HG02943 (cell line): ENCODE measurements at regions not wholly inside any gene's neighbourhood (a gene's known extent, or its start where the extent isn't known, plus 50 kb on each side); places are given as distances from the start of the nearest gene placed in this dataset.
"Not testable (repeated sequence)": the region's sequence is repeated elsewhere in the genome, so short reads cannot be mapped to it uniquely, and the experiment has no call there.

ENCODE experiments used
- ATAC-seq: cut with Tn5 transposase; IDR thresholded peaks from one replicate; pipeline ENCODE4 v1.9.1; 2021; ENCODE audit warnings: mild to moderate bottlenecking, low read depth, moderate library complexity; ENCODE audit not compliant: unreplicated experiment

- no peak for ATAC-seq
These were observed 51.0 kb downstream of the FHIP2A start for GRCh38 chr10:114872519-114873087.

DNA sequence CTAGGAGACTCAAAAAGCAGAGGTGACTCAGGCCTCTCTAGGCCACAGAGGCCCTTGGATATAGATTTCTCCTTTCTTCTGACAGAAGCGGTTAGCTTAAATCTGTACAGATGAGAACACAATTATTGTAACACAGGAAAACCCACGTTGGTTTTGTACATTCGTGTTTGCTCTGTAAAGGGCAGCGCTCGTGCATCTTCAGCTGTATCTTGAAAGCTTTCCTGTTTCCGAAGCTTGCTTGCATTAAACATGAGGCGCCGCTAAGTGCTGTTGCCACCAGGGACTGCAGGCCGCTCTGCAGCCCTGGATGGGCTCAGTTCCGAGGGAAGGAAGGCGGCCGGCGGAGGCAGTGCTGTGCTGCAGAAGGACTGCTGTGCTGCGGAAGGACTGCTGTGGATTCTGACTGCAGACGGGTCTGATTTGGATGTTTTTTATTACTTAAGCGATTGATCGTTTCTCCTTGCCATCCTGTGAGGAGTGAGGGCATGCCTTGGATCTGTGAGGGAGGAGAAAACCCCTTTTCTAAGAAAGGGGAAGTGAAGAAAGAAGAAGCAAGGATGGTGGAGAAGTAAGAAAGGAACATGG, 53.3 kb downstream of the FHIP2A start:
- no peak for ATAC-seq

- ATAC-seq, result not testable (repeated sequence)
These were observed 54.1 kb downstream of the FHIP2A start for GRCh38 chr10:114875590-114876081.

- ATAC-seq, result no peak
These were observed 54.6 kb downstream of the FHIP2A start for GRCh38 chr10:114876169-114876568.

DNA sequence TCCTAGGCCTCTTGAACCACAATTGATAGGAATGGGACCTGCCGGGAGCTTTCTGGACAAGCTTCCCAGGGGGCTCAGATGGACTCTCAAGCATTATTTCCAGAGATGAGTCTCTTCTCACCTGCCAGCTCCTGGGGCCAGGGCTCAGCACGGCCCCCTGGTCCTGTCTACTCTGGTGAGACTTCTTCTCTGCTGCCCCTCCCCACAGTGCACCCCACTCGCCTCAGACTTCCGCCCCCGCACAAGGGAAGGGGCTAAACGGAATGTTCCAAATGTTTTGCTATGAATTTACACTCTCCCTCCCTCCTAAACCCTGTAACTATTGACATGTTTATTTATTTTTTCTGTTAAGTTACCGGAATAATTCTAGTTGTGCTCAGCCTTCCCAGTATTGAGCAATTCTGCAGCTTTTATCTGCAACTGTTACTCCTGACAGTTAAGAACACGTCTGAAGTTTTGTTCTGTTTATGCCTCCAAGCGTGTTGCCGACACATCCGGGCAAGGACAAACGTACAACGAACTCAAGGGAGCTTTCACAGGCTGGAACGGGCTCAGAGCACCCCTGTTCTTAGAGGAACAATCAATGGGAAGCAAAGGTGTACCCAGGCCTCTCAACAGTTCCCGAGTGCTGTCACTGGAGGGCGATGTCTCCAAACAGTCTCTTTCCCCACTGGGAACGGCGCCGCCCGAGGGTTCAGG, 55.2 kb downstream of the FHIP2A start:
- peak; percentile 66 for ATAC-seq

- no peak for ATAC-seq
These were observed 55.7 kb downstream of the FHIP2A start for GRCh38 chr10:114877301-114877644.

DNA sequence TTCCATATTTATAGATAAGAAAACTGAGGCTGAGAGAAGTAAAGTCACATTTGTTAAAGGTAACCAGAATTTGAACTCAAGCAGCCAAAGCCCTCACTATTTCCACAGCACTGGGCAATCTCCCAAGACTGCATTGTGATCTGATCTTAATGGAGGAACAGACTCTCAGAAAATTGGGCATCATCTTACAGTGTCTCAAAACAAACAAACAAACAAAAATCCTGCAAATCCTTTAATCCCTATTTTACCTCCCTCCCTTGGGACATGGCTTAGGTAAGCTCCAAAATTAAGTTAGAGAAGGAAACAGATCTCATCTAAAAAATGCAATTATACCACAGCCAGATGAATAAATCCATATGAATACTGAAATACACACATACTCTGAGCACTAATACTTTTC, 57.5 kb downstream of the FHIP2A start:
- no peak for ATAC-seq

- no peak for ATAC-seq
These were observed 58.1 kb downstream of the FHIP2A start for GRCh38 chr10:114879541-114880158.

GRCh38 chr10:114881417-114881816, 56.6 kb upstream of the TRUB1 start:
- ATAC-seq, result no peak

- no peak for ATAC-seq
These were observed 56.1 kb upstream of the TRUB1 start for GRCh38 chr10:114881901-114882300.

- ATAC-seq, result no peak
These were observed 52.6 kb upstream of the TRUB1 start for GRCh38 chr10:114885443-114885842.
